ENCODE measurements at regions not wholly inside any gene's neighbourhood (a gene's known extent, or its start where the extent isn't known, plus 50 kb on each side); places are given as distances from the start of the nearest gene placed in this dataset.

DNA sequence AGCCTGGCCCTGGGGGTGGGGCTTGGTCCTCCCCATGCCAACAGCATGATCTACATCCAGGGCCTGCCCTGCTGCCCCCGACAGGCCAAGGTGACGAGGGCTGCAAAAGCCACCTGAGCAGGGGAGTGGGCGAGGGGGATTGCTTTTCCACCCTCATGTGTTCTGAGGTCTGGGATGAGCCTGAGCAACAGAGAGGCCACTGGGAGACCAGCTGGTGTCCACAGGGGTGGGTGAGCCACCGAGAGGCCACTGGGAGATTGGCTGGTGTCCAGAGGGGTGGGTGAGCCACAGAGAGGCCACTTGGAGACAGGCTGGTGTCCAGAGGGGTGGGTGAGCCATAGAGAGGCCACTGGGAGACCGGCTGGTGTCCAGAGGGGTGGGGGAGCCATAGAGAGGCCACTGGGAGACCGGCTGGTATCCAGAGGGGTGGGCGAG lies 147.4 kb upstream of the GPC1 start:
- Histone ChIP-seq H3K4me3 (ENCODE audit: extremely low read depth, insufficient read depth, low read length, poor library complexity, severe bottlenecking) (no peak overlapping the region), H3K4me1 (ENCODE audit: control insufficient read depth, insufficient read depth, low read length, poor library complexity, severe bottlenecking) (no peaks in the 10 kb centered on the region), H3K36me3 (ENCODE audit: control insufficient read depth, insufficient read depth, low read length) (no peaks in the 10 kb centered on the region), H3K27ac (ENCODE audit: low read depth, low read length, severe bottlenecking) (no peak overlapping the region), H3K9me3 (ENCODE audit: control insufficient read depth, low read length) (no peaks in the 10 kb centered on the region)
- 84 to 92% methylated on average over 4 to 7 of the region's 7 CpGs for WGBS, 2 experiments (ENCODE audit: insufficient coverage in 2 of 2)

DNA sequence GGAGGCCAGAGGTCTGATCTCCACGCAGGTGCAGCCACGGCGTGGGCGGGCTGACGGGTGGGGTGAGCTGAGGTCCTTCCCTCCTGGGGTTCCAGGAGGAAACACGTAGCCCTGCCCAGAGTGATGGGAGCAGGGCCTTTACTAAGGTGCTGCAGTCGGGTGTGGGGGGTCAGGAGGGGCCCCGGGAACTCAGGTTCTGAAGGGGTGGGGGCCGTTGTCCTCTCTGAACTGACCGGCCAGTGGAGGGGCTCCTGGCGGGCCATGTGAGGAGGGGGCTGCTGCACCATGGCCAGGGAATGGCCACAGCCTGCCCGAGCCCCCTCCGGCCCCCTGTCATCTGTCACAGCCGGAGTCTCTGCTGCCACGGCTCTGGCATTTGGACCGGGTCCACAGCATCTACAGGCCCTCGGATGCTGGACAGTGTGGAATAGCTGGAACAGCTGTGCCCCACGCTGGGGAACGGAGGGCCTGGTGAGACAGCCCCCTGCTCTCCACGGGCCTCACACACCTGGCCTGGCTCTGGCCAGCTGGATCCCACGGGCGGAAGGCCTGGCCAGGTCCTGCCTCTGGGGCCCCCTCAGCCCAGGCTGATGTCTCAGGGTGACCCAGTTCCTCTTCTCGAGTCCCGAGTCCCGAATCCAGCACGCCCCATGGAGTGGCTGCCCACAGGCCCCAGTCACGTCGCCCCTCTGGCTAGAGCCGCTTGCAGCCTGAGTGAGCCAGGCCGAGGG lies 145.6 kb upstream of the GPC1 start:
- Histone ChIP-seq H3K9me3 (ENCODE audit: control insufficient read depth, low read length) (no peaks in the 10 kb centered on the region), H3K4me3 (ENCODE audit: extremely low read depth, insufficient read depth, low read length, poor library complexity, severe bottlenecking) (no peak overlapping the region), H3K27ac (ENCODE audit: low read depth, low read length, severe bottlenecking) (no peak overlapping the region), H3K36me3 (ENCODE audit: control insufficient read depth, insufficient read depth, low read length) (no peaks in the 10 kb centered on the region), H3K4me1 (ENCODE audit: control insufficient read depth, insufficient read depth, low read length, poor library complexity, severe bottlenecking) (no peaks in the 10 kb centered on the region)
- WGBS, 2 experiments (ENCODE audit: insufficient coverage in 2 of 2): 91 to 92% methylated on average over 15 to 30 of the region's 30 CpGs

DNA sequence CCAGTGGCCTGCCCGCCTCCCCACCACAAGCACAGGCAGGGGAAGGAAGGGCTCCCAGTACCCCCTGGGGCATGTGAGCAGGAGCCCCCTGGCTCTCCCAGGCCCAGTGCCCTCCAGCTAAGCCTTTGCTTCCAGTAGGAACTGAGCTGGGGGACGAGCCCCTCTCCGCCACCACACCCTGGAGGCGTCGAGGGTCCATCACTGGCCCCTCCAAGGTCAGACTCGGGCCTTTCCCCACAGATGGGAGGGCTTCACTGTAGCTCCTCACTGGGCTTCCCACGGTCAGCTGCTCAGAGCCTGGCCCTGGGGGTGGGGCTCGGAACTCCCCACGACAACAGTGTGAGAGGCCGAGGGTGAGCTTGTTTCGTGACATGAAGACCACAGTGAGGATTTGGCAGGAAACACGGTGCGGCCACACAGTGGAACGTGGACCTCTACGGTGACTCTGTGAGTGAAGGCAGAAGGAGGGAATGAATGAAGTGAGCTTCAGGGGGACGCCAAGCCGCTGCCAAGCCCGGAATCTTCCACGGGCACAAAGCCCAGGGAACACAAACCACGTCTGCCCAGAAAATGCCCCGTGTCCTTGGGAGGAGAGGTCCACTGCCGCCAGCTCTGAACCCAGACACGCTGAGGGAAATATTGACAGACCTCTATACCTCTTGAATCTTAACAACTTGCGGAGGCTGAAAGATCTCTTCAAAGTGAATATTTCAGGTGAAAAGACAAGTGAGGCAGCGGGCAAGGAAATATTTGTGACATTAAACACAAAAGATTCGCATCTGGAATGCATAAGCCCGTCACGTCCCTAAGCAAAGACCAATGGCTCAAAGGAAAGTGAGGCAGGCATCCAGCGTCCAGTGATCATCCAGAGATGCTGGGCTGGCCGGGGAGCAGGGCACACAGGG lies 144.8 kb upstream of the GPC1 start:
- no peaks in the 10 kb centered on the region for H3K9me3 ChIP-seq (ENCODE audit: control insufficient read depth, low read length)
- H3K4me3 ChIP-seq (ENCODE audit: extremely low read depth, insufficient read depth, low read length, poor library complexity, severe bottlenecking): no peak overlapping the region
- H3K27ac ChIP-seq (ENCODE audit: low read depth, low read length, severe bottlenecking): no peak overlapping the region
- H3K4me1 ChIP-seq (ENCODE audit: control insufficient read depth, insufficient read depth, low read length, poor library complexity, severe bottlenecking): no peaks in the 10 kb centered on the region
- 92 to 96% methylated on average over 28 to 30 of the region's 30 CpGs for WGBS, 2 experiments (ENCODE audit: insufficient coverage in 2 of 2)
- H3K36me3 ChIP-seq (ENCODE audit: control insufficient read depth, insufficient read depth, low read length): no peaks in the 10 kb centered on the region

GRCh38 chr2:240291337-240292034 lies 144.0 kb upstream of the GPC1 start:
- H3K27ac ChIP-seq (ENCODE audit: low read depth, low read length, severe bottlenecking): no peak overlapping the region
- H3K4me1 ChIP-seq (ENCODE audit: control insufficient read depth, insufficient read depth, low read length, poor library complexity, severe bottlenecking): no peaks in the 10 kb centered on the region
- no peaks in the 10 kb centered on the region for H3K36me3 ChIP-seq (ENCODE audit: control insufficient read depth, insufficient read depth, low read length)
- no peaks in the 10 kb centered on the region for H3K9me3 ChIP-seq (ENCODE audit: control insufficient read depth, low read length)
- 84 to 88% methylated on average over 11 to 15 of the region's 16 CpGs for WGBS, 2 experiments (ENCODE audit: insufficient coverage in 2 of 2)
- H3K4me3 ChIP-seq (ENCODE audit: extremely low read depth, insufficient read depth, low read length, poor library complexity, severe bottlenecking): no peak overlapping the region

DNA sequence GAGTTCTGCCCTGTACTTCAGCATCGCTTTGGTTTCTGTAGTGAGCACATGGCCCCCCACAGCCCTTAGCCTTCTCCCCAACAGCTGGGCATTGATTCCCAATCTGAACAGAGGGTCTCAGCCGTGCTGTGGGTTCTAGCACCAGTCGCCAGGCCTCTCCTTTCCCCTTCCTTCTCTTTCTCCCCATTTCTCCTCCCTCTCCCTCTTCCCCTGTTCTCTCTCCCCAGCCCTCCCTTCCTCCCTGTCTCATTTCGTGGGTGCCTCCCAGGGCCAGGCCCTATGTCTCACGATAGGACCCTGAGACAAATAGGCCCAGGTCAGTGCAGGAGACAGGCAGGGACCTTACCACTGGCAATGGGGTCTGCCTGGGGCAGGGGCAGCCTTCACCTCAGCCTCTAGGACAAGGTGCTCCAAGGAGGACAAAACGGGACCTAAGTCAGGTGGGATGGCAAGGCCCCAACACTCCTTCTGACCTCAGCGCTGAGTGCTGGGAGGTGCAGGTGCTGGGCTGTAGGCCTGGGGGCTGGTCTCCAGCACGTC lies 143.4 kb upstream of the GPC1 start:
- H3K4me3 ChIP-seq (ENCODE audit: extremely low read depth, insufficient read depth, low read length, poor library complexity, severe bottlenecking): no peak overlapping the region
- H3K9me3 ChIP-seq (ENCODE audit: control insufficient read depth, low read length): no peaks in the 10 kb centered on the region
- WGBS, 2 experiments (ENCODE audit: insufficient coverage in 2 of 2): 74 to 88% methylated on average over 3 to 6 of the region's 8 CpGs
- H3K27ac ChIP-seq (ENCODE audit: low read depth, low read length, severe bottlenecking): no peak overlapping the region
- no peaks in the 10 kb centered on the region for H3K4me1 ChIP-seq (ENCODE audit: control insufficient read depth, insufficient read depth, low read length, poor library complexity, severe bottlenecking)
- no peaks in the 10 kb centered on the region for H3K36me3 ChIP-seq (ENCODE audit: control insufficient read depth, insufficient read depth, low read length)

DNA sequence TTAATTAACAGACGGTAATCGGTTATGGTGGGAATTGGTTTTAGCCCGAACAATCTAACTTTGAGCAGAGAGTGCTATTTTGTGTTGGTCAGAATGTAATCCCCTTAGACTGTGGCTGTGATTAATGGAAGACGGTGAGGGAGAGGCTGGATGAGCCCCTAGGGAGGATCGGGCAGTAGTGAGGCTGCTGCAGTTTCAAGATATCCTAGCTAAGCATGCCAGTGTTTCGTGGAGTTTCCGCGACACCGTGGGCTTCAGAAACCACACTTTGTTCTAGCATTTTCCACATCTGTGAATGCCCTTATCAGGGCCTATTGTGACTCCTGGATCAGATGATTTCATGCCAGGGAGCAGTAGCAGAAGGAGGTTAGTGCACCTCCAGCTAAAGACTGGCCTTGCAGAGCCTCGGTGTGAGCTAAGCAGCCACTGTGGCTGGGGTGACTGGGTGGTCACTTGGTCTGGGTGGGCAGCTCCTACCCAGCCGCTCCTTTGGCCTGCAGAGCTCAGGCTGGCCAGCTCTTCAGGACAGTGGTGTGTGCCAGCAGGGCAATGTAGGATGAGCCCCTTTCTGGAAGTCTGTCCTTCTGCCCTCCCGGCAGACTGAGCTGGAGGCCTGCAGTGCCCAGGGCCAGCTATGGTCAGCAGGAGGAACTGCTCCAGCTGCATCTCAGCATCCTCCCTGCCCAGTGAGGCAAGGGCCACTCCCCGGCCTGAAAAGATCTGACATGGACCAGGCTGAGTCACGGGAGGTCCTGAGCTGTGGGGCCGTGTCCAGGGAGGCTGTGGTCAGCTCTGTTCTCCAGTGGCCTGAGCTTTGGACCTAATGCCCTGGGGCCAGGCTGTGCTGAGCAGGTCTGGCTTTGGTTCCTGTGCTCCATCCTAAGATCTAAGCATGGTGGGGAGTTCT lies 142.6 kb upstream of the GPC1 start:
- no peaks in the 10 kb centered on the region for H3K36me3 ChIP-seq (ENCODE audit: control insufficient read depth, insufficient read depth, low read length)
- 94 to 95% methylated on average over 14 to 15 of the region's 15 CpGs for WGBS, 2 experiments (ENCODE audit: insufficient coverage in 2 of 2)
- H3K27ac ChIP-seq (ENCODE audit: low read depth, low read length, severe bottlenecking): no peak overlapping the region
- no peaks in the 10 kb centered on the region for H3K4me1 ChIP-seq (ENCODE audit: control insufficient read depth, insufficient read depth, low read length, poor library complexity, severe bottlenecking)
- H3K4me3 ChIP-seq (ENCODE audit: extremely low read depth, insufficient read depth, low read length, poor library complexity, severe bottlenecking): no peak overlapping the region
- no peaks in the 10 kb centered on the region for H3K9me3 ChIP-seq (ENCODE audit: control insufficient read depth, low read length)

DNA sequence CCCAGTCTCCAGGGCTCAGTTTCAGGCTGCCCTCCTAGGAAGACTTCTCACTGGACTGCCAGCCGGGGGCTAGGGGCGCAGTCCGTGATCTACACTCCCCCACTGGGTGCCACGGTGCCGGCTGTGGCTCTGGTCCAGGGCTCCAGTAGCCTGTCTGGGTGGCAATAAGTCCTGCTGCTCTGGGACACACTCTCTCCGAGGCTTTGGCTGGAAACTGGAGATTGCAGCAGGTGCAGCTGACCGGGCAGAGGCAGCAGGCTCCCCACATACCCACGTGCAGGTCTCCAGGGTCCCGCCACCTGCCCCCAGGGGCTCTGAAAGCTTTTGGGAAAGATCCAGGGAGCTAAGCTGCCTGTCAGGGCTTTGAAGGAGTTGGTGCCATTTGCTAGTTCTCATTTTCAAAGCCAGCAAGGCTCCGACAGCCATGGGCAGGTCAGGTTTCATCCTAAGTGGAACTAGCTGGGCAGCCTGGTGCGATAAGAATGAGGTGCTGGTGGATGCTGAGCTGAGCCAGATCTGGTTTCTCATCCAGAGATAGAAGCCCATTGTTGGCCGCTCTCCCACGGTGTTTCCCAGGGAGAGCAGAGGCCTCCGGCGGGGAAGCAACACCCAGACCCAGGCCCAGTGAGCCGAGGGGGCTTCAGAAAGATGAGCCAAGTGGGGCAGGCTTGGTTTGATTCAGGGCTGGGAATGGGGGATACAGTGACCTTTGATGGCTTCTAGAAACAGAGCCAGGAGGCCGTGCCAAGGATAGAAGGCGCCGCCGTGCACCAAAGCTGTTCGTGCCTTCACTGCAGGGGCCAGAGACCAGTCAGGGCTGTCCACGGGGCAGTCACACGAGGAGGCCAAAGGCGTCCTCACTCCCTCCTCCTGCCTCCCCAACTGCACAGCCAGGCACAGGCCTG lies 141.7 kb upstream of the GPC1 start:
- WGBS, 2 experiments (ENCODE audit: insufficient coverage in 2 of 2): 85 to 89% methylated on average over 21 to 24 of the region's 24 CpGs
- H3K27ac ChIP-seq (ENCODE audit: low read depth, low read length, severe bottlenecking): no peak overlapping the region
- no peak overlapping the region for H3K4me3 ChIP-seq (ENCODE audit: extremely low read depth, insufficient read depth, low read length, poor library complexity, severe bottlenecking)
- H3K36me3 ChIP-seq (ENCODE audit: control insufficient read depth, insufficient read depth, low read length): no peaks in the 10 kb centered on the region
- H3K9me3 ChIP-seq (ENCODE audit: control insufficient read depth, low read length): no peaks in the 10 kb centered on the region
- no peaks in the 10 kb centered on the region for H3K4me1 ChIP-seq (ENCODE audit: control insufficient read depth, insufficient read depth, low read length, poor library complexity, severe bottlenecking)

DNA sequence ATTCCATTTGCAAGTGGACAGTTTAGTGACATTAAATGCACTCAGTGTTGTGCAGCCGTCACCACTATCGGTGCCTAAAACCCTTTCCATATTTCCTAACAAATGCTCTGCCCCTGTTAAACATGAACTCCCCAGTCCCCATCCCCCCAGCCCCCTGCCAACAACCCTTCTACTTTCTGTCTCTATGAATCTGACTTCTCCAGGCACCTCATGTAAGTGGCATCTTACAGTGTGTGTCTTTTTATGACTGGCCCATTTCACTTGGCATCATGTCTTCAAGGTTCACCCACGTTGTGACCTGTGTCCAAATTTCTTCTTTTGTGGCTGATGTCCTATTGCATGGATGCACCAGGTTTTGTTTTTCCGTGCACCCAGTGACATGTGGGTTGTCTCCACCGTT lies 140.9 kb upstream of the GPC1 start:
- Histone ChIP-seq H3K27ac (ENCODE audit: low read depth, low read length, severe bottlenecking) (no peak overlapping the region), H3K36me3 (ENCODE audit: control insufficient read depth, insufficient read depth, low read length) (no peaks in the 10 kb centered on the region), H3K9me3 (ENCODE audit: control insufficient read depth, low read length) (no peaks in the 10 kb centered on the region), H3K4me3 (ENCODE audit: extremely low read depth, insufficient read depth, low read length, poor library complexity, severe bottlenecking) (no peak overlapping the region), H3K4me1 (ENCODE audit: control insufficient read depth, insufficient read depth, low read length, poor library complexity, severe bottlenecking) (no peaks in the 10 kb centered on the region)
- WGBS, 2 experiments (ENCODE audit: insufficient coverage in 2 of 2): 84% methylated on average over 3 to 4 of the region's 5 CpGs

GRCh38 chr2:240295256-240296103 lies 140.0 kb upstream of the GPC1 start:
- Histone ChIP-seq H3K9me3 (ENCODE audit: control insufficient read depth, low read length) (no peaks in the 10 kb centered on the region), H3K4me1 (ENCODE audit: control insufficient read depth, insufficient read depth, low read length, poor library complexity, severe bottlenecking) (peaks cover 7% of the 10 kb centered on the region), H3K27ac (ENCODE audit: low read depth, low read length, severe bottlenecking) (no peak overlapping the region), H3K4me3 (ENCODE audit: extremely low read depth, insufficient read depth, low read length, poor library complexity, severe bottlenecking) (no peak overlapping the region), H3K36me3 (ENCODE audit: control insufficient read depth, insufficient read depth, low read length) (no peaks in the 10 kb centered on the region)
- 89 to 95% methylated on average over 20 to 22 of the region's 24 CpGs for WGBS, 2 experiments (ENCODE audit: insufficient coverage in 2 of 2)
